ENCODE measurements at regions not wholly inside any gene's neighbourhood (a gene's known extent, or its start where the extent isn't known, plus 50 kb on each side); places are given as distances from the start of the nearest gene placed in this dataset.

DNA sequence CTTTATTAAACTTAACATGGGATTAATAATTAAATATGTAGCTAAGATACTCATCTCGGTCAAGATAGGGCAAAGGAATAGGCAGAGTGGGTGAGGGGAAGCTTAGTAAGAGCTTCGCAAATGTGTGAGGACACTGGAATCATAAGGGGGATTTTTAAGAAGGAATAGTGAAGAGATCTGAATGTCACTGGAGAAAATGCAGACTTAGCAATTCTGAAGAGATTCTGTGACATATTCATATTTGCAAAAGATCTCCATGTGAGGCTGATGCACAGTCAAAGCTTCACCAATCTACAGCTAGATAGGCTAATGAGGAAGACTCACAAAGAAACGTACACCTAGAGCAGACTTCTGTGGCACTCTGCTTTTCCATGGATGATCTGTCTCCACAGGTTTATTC is 1202.8 kb upstream of the CDH6 start:
- Histone ChIP-seq H3K36me3 (replicated peaks; ENCODE audit: low read depth, low read length) (no peaks in the 10 kb centered on the region), H3K9me3 (ENCODE audit: insufficient read depth, low read length) (no peaks in the 10 kb centered on the region), H3K4me2 (ENCODE audit: low read length) (no peak overlapping the region), H3K4me1 (ENCODE audit: low read length) (no peaks in the 10 kb centered on the region), H4K20me1 (ENCODE audit: insufficient read depth, low read length) (no peaks in the 10 kb centered on the region), H3K27ac (ENCODE audit: low read length) (no peak overlapping the region), H2AFZ (ENCODE audit: low read depth, low read length) (no peak overlapping the region), H3K79me2 (ENCODE audit: low read length) (no peaks in the 10 kb centered on the region), H3K27me3 (ENCODE audit: low read depth, low read length) (no peaks in the 10 kb centered on the region), H3K4me3 (ENCODE audit: low read length) (no peak overlapping the region), H3K9ac (ENCODE audit: low read length) (no peak overlapping the region)
- no peak for TF ChIP-seq EZH2phosphoT487 (IDR thresholded peaks at IDR 0.05; ENCODE audit: low read depth)
- TF ChIP-seq, protein P1, sequence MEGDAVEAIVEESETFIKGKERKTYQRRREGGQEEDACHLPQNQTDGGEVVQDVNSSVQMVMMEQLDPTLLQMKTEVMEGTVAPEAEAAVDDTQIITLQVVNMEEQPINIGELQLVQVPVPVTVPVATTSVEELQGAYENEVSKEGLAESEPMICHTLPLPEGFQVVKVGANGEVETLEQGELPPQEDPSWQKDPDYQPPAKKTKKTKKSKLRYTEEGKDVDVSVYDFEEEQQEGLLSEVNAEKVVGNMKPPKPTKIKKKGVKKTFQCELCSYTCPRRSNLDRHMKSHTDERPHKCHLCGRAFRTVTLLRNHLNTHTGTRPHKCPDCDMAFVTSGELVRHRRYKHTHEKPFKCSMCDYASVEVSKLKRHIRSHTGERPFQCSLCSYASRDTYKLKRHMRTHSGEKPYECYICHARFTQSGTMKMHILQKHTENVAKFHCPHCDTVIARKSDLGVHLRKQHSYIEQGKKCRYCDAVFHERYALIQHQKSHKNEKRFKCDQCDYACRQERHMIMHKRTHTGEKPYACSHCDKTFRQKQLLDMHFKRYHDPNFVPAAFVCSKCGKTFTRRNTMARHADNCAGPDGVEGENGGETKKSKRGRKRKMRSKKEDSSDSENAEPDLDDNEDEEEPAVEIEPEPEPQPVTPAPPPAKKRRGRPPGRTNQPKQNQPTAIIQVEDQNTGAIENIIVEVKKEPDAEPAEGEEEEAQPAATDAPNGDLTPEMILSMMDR (IDR thresholded peaks at IDR 0.05; ENCODE audit: low read depth, low read length): no peak

- Histone ChIP-seq H3K79me2 (ENCODE audit: low read length) (no peaks in the 10 kb centered on the region), H2AFZ (ENCODE audit: low read depth, low read length) (no peak overlapping the region), H3K4me2 (ENCODE audit: low read length) (no peak overlapping the region), H3K4me3 (ENCODE audit: low read length) (no peak overlapping the region), H4K20me1 (ENCODE audit: insufficient read depth, low read length) (no peaks in the 10 kb centered on the region), H3K36me3 (replicated peaks; ENCODE audit: low read depth, low read length) (no peaks in the 10 kb centered on the region), H3K27me3 (ENCODE audit: low read depth, low read length) (no peaks in the 10 kb centered on the region), H3K9me3 (ENCODE audit: insufficient read depth, low read length) (no peaks in the 10 kb centered on the region), H3K9ac (ENCODE audit: low read length) (no peak overlapping the region), H3K4me1 (ENCODE audit: low read length) (peaks cover 10% of the 10 kb centered on the region), H3K27ac (ENCODE audit: low read length) (no peak overlapping the region)
- TF ChIP-seq EZH2phosphoT487 (IDR thresholded peaks at IDR 0.05; ENCODE audit: low read depth): no peak
- TF ChIP-seq, protein P1 (IDR thresholded peaks at IDR 0.05; ENCODE audit: low read depth, low read length): no peak
These were observed 1209.3 kb upstream of the CDH6 start for GRCh38 chr5:29984156-29984540.

- Histone ChIP-seq H3K36me3 (replicated peaks; ENCODE audit: low read depth, low read length) (no peaks in the 10 kb centered on the region), H4K20me1 (ENCODE audit: insufficient read depth, low read length) (no peaks in the 10 kb centered on the region), H3K79me2 (ENCODE audit: low read length) (no peaks in the 10 kb centered on the region), H3K4me3 (ENCODE audit: low read length) (no peak overlapping the region), H3K9ac (ENCODE audit: low read length) (no peak overlapping the region), H2AFZ (ENCODE audit: low read depth, low read length) (no peak overlapping the region), H3K4me2 (ENCODE audit: low read length) (no peak overlapping the region), H3K4me1 (ENCODE audit: low read length) (peaks cover 10% of the 10 kb centered on the region), H3K9me3 (ENCODE audit: insufficient read depth, low read length) (no peaks in the 10 kb centered on the region), H3K27me3 (ENCODE audit: low read depth, low read length) (no peaks in the 10 kb centered on the region), H3K27ac (ENCODE audit: low read length) (no peak overlapping the region)
- TF ChIP-seq, protein P1 (IDR thresholded peaks at IDR 0.05; ENCODE audit: low read depth, low read length): no peak
- TF ChIP-seq EZH2phosphoT487 (IDR thresholded peaks at IDR 0.05; ENCODE audit: low read depth): no peak
These were observed 1209.8 kb upstream of the CDH6 start for GRCh38 chr5:29983528-29984155.

GRCh38 chr5:29982457-29982856 is 1211.0 kb upstream of the CDH6 start:
- no peak overlapping the region for H3K27ac ChIP-seq (ENCODE audit: low read length)

More at GRCh38 chr5:29982457-29982856, 1211.0 kb upstream of the CDH6 start:
- no peaks in the 10 kb centered on the region for H3K36me3 ChIP-seq (replicated peaks; ENCODE audit: low read depth, low read length)
- H3K9me3 ChIP-seq (ENCODE audit: insufficient read depth, low read length): no peaks in the 10 kb centered on the region
- H3K4me3 ChIP-seq (ENCODE audit: low read length): no peak overlapping the region
- H2AFZ ChIP-seq (ENCODE audit: low read depth, low read length): no peak overlapping the region
- no peaks in the 10 kb centered on the region for H3K27me3 ChIP-seq (ENCODE audit: low read depth, low read length)
- no peak overlapping the region for H3K4me2 ChIP-seq (ENCODE audit: low read length)
- no peaks in the 10 kb centered on the region for H3K79me2 ChIP-seq (ENCODE audit: low read length)
- no peak for TF ChIP-seq EZH2phosphoT487 (IDR thresholded peaks at IDR 0.05; ENCODE audit: low read depth)
- TF ChIP-seq, protein P1 (IDR thresholded peaks at IDR 0.05; ENCODE audit: low read depth, low read length): no peak
- H3K4me1 ChIP-seq (ENCODE audit: low read length): peaks cover 10% of the 10 kb centered on the region
- H4K20me1 ChIP-seq (ENCODE audit: insufficient read depth, low read length): no peaks in the 10 kb centered on the region
- H3K9ac ChIP-seq (ENCODE audit: low read length): no peak overlapping the region

Data from OCI-LY3 (cell line).